NB4 (cell line): ENCODE measurements at regions not wholly inside any gene's neighbourhood (a gene's known extent, or its start where the extent isn't known, plus 50 kb on each side); places are given as distances from the start of the nearest gene placed in this dataset.

ENCODE experiments used
- MYC ChIP-seq: IDR thresholded peaks from 2 replicates; pipeline ENCODE4 v1.6.1; 2011; ENCODE audit warnings: low read depth, low read length
- POLR2A ChIP-seq: IDR thresholded peaks from 2 replicates; pipeline ENCODE4 v1.6.1; 2011; ENCODE audit warnings: mild to moderate bottlenecking; ENCODE audit not compliant: insufficient read length; ENCODE audit errors: extremely low read depth
- TF ChIP-seq, protein P1 (sequence below): IDR thresholded peaks from one replicate; pipeline ENCODE4 v1.5.1; 2012; ENCODE audit warnings: low read depth, low read length
- TF ChIP-seq, protein P2 (sequence below): IDR thresholded peaks from 2 replicates; pipeline ENCODE4 v1.6.1; 2011; ENCODE audit warnings: low read depth, low read length

DNA sequence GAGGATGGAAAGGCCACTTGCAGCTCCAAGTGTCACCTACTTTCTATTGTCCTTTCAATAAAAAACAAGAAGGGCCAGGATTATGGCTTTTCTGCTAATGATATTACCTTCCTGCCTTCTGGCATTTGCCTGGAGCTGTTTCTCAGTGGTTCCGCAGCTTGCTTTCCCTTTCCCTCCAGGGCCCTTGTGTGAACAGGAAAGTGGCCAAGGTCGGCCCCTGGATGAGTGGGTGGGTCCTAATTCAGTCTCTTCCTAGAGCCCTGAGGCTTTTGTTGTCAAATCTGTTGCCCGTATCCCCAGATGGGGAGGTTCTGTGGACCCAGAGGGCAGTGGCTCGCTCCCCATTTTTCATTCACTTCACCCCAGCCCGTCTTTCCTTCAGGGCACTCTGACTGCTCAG is 64.2 kb upstream of the UMPS start:
- TF ChIP-seq, protein P1, sequence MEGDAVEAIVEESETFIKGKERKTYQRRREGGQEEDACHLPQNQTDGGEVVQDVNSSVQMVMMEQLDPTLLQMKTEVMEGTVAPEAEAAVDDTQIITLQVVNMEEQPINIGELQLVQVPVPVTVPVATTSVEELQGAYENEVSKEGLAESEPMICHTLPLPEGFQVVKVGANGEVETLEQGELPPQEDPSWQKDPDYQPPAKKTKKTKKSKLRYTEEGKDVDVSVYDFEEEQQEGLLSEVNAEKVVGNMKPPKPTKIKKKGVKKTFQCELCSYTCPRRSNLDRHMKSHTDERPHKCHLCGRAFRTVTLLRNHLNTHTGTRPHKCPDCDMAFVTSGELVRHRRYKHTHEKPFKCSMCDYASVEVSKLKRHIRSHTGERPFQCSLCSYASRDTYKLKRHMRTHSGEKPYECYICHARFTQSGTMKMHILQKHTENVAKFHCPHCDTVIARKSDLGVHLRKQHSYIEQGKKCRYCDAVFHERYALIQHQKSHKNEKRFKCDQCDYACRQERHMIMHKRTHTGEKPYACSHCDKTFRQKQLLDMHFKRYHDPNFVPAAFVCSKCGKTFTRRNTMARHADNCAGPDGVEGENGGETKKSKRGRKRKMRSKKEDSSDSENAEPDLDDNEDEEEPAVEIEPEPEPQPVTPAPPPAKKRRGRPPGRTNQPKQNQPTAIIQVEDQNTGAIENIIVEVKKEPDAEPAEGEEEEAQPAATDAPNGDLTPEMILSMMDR: no peak
- TF ChIP-seq MYC: no peak
- TF ChIP-seq POLR2A: no peak
- TF ChIP-seq, protein P2, sequence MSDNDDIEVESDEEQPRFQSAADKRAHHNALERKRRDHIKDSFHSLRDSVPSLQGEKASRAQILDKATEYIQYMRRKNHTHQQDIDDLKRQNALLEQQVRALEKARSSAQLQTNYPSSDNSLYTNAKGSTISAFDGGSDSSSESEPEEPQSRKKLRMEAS: no peak
